AG08396 (cell line): ENCODE measurements at regions not wholly inside any gene's neighbourhood (a gene's known extent, or its start where the extent isn't known, plus 50 kb on each side); places are given as distances from the start of the nearest gene placed in this dataset.

Source experiments
- DNase-seq: peaks from one replicate; pipeline ENCODE4 v3.0.0; 2012; ENCODE audit warnings: low spot score, mixed read lengths

GRCh38 chr5:38719403-38719802, 126.4 kb upstream of the OSMR start:
- DNase-seq: no peak

DNA sequence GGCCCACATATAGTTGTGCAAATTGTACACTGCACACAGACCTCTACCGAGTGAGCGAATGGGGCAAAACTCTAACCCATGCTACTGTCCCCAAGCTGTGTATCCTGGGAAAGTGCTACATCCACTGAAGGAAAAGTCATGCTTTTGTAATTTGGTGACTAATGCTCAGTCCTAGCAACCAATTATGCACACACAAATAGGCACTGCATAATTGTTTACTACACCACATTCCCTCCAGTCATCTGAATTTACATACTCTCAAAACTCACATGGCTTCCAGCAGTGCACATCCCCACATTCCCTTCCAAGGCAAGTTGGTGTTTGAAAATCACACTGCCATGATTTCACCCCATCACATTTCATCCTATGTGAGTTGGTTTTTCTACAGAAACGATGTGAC, 125.9 kb upstream of the OSMR start:
- peak; percentile 80 for DNase-seq

DNA sequence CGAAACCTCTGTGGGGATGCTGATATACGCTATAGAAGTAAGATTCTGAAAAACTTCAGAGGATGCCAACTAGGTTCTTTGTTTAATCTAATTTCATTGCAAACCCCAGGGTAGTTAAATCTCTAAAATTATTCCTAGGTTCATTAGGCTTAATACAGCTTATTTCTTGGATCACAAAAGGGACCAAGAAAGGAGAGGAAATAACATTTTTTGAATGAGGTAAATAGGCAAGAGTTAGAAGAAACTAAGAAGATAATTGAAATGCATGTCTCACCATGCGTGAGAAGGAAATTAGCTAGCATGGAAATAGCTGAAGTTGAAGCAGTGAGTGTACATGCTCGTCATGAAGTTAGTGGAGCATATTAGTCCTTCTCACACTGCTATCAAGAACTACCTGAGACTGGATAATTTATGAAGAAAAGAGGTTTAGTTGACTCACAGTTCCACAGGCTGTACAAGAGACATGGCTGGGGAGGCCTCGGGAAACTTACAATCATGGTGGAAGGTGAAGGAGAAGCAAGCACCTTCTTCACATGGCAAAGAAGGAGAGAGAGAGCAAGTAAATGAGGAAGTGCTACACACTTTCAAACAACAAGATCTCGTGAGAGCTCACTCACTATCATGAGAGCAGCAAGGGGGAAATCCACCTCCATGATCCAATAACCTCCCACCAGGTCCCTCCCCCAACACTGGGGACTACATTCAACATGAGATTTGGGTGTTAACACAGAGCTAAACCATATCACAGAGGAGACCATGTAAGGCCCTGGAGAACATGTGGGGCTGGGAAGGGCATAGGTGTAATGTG, 125.1 kb upstream of the OSMR start:
- no peak for DNase-seq

DNA sequence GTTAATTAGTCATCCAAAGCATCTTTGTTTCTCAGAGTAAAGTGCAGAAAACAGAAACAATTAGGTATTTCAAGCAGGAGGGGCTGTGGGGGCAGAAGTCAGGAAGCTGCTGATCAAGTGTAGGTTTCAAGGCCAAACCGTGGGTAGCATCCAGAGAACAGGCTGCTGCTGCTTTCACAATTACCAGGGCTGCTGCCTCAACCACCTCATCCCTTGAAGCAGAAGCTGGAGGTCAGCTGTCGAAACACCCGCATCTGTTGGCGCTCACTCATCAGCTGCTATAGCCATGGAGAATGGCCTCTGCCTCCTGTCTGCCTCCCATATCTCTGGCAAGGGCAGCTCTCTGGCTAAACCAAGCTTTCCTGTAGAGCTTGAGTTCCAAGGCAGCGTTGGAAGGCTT, 122.9 kb upstream of the OSMR start:
- no peak for DNase-seq

GRCh38 chr5:38723426-38723825, 122.4 kb upstream of the OSMR start:
- no peak for DNase-seq

- DNase-seq: peak; percentile 55
Measured at GRCh38 chr5:38724301-38725030, 121.3 kb upstream of the OSMR start.

DNA sequence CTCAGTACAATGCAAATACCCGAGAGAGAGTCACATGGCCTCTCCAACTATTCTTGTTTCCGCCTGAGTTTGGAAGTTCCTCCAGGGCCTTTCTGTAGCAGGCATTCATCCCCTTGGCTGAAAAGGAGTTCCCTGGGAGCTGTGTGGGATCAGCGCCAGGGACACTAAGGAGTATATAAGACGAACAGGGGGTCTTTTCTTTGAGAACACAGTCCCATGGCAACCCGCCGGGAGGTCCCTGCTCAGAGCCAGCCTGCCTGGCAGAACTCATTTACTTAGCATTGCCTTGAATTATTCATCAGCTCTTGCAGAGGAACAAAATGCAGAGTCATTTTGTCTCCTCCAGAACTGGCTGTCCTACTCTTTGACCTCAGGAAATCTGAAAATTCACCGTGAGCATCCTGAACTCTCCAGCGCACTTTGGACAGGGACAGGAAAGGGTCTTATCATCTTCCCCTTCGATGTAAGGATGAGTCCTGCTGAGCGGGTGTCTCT, 120.4 kb upstream of the OSMR start:
- no peak for DNase-seq

DNA sequence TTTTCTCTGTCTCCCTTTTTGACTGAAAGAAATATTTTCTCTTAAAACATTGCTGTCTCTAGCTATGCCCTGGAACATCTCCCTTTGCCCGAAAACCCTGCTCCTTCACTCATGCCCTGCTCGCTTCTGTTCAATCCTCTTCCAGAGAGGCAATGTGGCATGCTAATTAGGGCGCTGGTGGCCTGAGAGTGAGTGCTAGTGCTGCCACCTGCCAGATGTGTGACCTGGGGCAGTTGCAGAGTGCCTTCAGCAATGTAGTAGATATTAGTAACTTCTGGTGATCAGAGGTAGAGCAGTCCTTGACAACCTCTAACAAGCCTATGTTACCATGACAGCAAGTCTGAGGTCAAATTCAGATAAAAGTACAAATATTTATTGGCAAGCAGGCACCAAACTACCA, 119.5 kb upstream of the OSMR start:
- no peak for DNase-seq

GRCh38 chr5:38728029-38728428, 117.8 kb upstream of the OSMR start:
- no peak for DNase-seq

GRCh38 chr5:38731461-38731860, 114.4 kb upstream of the OSMR start:
- DNase-seq: no peak

DNA sequence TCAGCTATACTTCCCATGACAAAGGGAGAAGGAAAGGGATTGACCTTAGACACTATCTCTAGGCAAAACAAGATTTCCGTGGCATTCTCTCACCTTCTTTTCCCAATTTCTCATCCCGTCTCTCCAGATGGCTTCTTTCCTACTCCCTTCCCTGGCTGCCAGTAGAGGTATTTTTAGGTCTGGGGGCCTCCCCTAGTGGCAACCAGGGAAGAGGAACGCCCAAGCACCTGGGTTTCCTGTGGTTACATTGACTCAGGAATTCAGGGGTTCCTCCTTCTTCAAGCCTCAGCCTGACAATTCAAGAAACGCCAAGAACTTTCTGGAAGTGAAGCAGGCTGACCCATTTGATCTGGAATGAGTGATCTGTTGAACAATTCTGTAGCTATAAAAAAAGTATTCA, 111.5 kb upstream of the OSMR start:
- no peak for DNase-seq

DNA sequence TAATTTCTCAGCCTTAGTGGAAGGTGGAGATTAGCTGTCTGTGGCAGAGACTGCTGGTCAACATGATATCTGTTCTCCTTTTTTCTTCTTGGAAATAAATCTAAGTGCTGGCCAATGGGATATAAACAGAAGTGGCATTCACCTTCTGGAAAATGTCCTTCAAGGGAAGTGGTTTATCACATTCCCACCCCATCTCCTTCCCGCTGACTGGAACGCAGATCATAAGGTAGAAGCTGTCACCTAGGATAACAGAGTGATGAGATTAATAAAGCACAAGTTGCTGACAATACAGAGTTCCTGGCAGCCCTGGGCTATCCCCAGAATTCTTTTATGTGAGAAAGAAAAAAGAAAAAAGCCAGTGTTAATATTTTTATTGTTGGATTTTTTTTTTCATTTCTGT, 109.7 kb upstream of the OSMR start:
- no peak for DNase-seq

DNA sequence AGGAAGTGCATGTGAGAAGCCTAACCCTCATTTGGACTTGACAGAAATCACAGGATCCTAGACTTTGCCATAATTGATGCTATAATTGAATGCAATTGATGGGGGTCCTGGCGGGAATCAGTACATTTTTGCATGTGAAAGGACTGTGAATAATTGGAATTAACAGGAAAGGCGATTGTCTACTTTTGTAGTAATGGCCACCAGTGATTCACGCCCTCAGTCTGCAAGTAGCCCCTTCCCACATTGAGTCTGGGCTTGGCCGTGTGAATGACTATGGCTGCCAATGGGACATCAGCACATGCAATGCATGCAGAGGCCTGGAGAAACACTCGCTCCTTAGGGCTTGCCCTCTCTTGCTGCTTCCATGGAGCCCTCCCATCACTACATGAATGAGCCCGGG, 107.8 kb upstream of the OSMR start:
- no peak for DNase-seq

- DNase-seq: no peak
Measured at GRCh38 chr5:38739011-38739704, 106.7 kb upstream of the OSMR start.

DNA sequence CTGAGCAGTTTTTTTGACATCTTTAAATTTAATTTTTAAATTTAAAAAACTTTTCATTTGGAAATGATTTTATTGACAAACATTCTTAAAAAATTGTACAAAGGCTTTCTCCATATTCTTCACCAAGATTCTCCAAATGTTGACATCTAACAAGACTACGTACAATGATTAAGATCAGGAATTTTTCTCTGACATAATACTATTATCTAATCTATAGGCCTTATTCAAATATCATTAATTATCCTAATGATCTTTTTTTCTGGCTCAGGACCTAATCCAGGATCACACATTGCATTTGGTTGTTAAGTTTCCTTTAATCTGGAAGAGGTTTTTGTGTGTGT, 106.1 kb upstream of the OSMR start:
- DNase-seq: no peak

DNA sequence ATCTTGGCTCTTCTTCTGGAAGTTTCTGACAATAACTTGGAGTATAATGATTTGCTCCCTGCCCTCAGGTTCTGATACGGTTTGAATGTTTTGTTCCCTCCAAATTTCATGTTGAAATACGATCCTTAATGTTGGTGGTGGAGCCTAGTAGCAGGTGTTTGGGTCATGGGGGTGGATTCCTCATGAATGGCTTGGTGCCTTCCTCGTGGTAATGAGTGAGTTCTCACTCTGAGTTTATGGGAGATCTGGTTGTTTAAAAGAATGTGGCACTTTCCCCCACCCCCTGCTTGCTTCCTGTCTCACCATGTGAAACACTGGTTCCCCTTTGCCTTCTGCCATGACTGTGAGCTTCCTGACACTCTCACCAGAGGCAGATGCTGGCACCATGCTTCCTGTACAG, 103.0 kb upstream of the OSMR start:
- DNase-seq: no peak

GRCh38 chr5:38743562-38743961, 102.2 kb upstream of the OSMR start:
- DNase-seq: no peak

- DNase-seq: no peak
Measured at GRCh38 chr5:38745836-38746732, 99.7 kb upstream of the OSMR start.

DNA sequence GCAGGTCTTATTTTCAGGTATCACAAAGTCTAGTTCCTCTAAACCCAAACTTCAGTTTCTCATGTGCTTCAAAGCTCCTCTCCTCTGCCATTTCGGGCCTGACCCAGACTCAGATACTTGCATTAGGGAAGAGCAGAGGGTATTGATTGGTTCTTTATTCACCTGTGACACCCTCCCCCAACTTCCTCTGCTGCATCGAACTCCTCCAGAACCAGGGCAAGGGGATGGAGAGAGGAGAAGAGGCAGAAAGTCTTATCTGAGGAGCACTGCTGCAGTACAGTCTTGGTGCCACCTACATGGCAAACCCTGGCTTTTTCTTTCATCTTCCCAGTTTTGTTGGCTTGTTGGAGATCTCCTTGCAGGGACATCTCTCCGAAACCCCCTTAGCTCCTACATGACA, 96.0 kb upstream of the OSMR start:
- DNase-seq: no peak

- no peak for DNase-seq
Measured at GRCh38 chr5:38751103-38751502, 94.7 kb upstream of the OSMR start.

- DNase-seq: no peak
Measured at GRCh38 chr5:38752012-38752536, 93.7 kb upstream of the OSMR start.

DNA sequence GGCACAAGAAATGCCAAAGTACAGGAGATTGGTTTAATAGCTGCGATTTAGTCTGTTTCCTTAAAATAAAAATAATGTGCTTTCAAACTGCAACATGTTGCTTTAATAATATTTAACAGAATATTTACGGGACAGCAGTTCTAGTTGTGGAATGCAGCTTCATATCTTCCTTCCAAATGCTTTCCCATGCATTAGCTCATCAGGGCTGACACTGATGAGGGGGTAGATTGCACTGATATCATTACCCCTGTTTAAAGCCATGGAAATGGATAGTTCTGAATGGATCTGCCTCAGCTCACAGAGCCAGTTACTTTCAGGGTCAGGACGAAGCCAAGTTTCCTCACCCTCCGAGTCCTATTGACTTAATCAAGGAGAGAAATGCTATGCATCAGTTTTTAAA, 93.2 kb upstream of the OSMR start:
- DNase-seq: no peak
